ACC112 (cell line): ENCODE measurements at regions not wholly inside any gene's neighbourhood (a gene's known extent, or its start where the extent isn't known, plus 50 kb on each side); places are given as distances from the start of the nearest gene placed in this dataset.

ENCODE experiments used
- H2AFZ ChIP-seq: fragments of 200-600 bp; sonication (generic); one replicate; pipeline ENCODE4 v1.6.0; 2017; ENCODE audit warnings: antibody characterized with exemption, low read length; ENCODE audit not compliant: unreplicated experiment
- H3K27ac ChIP-seq: fragments of 200-600 bp; sonication (generic); 2 replicates; pipeline ENCODE4 v1.5.1; 2014; ENCODE audit warnings: low read depth, mild to moderate bottlenecking, antibody characterized with exemption, low read length, moderate library complexity
- H3K27me3 ChIP-seq: fragments of 200-600 bp; sonication (generic); 2 replicates; pipeline ENCODE4 v1.6.1; 2014; ENCODE audit warnings: mild to moderate bottlenecking, antibody characterized with exemption, low read length, moderate library complexity, mixed read lengths; ENCODE audit not compliant: insufficient read depth
- H3K36me3 ChIP-seq: fragments of 200-600 bp; sonication (generic); 2 replicates; pipeline ENCODE4 v1.6.1; 2016; ENCODE audit warnings: mild to moderate bottlenecking, antibody characterized with exemption, low read length, moderate library complexity, mixed read lengths; ENCODE audit not compliant: insufficient read depth
- H3K4me1 ChIP-seq: fragments of 200-600 bp; sonication (generic); one replicate; pipeline ENCODE4 v1.6.1; 2016; ENCODE audit warnings: low read length, mixed read lengths; ENCODE audit not compliant: insufficient read depth, unreplicated experiment, control insufficient read depth
- H3K4me3 ChIP-seq: fragments of 200-600 bp; sonication (generic); 2 replicates; pipeline ENCODE4 v1.5.1; 2014; ENCODE audit warnings: mild to moderate bottlenecking, low read depth, low read length
- H3K79me2 ChIP-seq: fragments of 200-600 bp; sonication (generic); one replicate; pipeline ENCODE4 v1.6.0; 2016; ENCODE audit warnings: low read length; ENCODE audit not compliant: control insufficient read depth, unreplicated experiment, insufficient read depth

DNA sequence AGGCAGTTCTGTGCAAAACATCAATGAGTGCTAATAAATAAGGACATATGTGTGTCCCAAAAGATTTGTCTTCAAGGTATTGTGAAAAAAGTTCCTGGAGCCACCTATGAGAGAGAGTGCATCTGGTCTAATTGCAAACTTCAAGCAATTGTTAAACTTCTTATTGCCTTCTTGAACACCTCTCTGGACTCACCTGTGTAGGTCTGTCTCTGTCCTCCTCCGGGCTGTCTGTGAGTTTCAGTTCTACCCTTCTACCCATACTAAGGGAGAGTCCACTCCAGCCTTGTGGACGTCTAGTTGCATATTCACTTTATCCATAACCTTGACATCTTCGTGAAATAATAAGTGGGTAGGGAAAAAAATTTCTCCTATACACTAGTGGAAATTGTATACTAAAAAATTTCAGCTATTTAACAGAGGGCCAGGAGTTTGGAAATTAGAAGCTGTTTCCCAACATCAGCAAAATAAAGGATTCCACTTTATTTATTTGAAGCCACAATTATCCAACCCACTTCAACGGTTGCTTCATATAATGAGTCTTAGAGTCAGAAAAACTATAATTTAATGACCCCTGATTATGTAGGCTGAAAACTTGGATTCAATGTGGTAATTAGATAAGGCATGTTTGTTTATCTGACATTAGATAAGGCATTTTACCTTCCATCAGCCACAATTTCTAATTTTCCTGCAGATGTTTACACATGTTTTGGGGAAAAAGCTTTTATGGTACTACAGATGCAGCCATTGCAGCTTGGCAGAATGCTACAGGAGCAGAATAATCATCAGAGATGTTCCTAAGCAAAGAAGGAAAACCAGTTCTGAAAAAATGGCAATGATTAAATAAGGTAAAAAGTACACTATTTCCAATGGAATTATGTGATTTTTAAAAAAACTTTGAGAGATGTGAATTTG lies 150.8 kb upstream of the FAM3C start:
- Histone ChIP-seq H3K79me2 (no peaks in the 10 kb centered on the region), H3K4me3 (peak overlapping the region; percentile 14; the same call in 1 of the 2 replicates), H3K4me1 (peaks cover 35% of the 10 kb centered on the region), H3K27me3 (no peaks in the 10 kb centered on the region), H3K27ac (peak overlapping the region; percentile 29), H2AFZ (peak overlapping the region; percentile 54), H3K36me3 (no peaks in the 10 kb centered on the region)

DNA sequence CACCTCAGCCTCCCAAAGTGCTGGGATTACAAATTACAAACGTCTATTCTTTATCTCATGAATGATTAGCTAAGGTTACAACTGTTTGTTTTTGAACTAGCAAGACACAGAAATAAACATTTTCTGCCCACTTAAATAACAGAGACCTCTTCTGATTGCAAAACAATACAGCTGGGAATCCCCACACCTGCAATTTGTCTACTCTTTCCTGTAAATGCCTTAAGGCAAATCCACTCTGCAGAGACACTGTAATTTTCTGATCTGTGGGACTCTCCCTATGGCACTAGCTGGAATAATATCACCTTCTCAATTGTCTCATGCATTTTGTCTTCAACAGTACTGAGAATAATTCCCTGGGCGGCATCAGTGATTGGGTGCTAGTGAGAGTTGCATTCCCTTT lies 149.3 kb upstream of the FAM3C start:
- Histone ChIP-seq H3K79me2 (no peaks in the 10 kb centered on the region), H3K4me1 (peaks cover 39% of the 10 kb centered on the region), H3K36me3 (no peaks in the 10 kb centered on the region), H3K27ac (peak overlapping the region; percentile 95), H2AFZ (no peak overlapping the region), H3K4me3 (no peak overlapping the region), H3K27me3 (no peaks in the 10 kb centered on the region)

DNA sequence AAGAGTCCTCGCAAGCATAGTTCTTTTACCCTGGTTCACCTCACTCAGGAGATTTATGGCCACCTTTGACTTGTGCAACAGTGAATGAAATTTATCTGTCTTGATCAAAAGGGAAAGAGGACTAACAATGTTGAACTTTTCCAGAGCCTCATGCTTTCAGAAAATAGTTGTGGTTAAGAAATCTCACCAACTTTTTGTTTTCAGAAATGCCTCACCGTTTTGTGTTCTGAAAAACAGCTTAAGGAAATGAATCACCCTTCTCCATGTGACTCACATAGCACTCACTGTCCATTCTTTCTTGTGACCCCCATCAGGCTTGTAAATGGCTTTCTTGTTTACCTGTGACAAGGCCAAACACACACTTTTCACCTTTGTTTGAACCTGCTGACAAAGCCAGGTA lies 148.6 kb upstream of the FAM3C start:
- H3K79me2 ChIP-seq: no peaks in the 10 kb centered on the region
- H3K27me3 ChIP-seq: no peaks in the 10 kb centered on the region
- no peak overlapping the region for H3K4me3 ChIP-seq
- H3K4me1 ChIP-seq: peaks cover 39% of the 10 kb centered on the region
- no peak overlapping the region for H2AFZ ChIP-seq
- H3K36me3 ChIP-seq: no peaks in the 10 kb centered on the region
- peak overlapping the region; percentile 95 for H3K27ac ChIP-seq

DNA sequence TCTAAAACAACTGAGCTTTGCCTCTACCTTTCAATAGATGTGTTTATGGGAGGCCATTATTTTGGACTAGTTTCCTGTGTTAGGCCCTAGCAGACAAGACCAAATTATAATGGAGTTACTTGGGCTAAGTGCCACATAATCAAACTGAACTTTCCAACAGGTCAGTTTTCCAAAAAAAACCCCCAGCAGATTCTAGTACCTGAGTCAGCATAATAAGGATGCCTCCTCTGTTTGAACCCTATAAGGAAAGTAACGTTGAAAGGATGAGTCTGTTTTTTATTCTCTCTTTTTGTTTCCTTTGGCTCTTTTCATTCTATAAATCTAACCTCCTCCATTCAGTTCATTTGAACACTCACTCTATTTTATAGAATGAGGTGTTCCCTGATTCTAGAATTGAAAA lies 148.1 kb upstream of the FAM3C start:
- H3K27me3 ChIP-seq: no peaks in the 10 kb centered on the region
- peak overlapping the region; percentile 13 for H2AFZ ChIP-seq
- H3K4me3 ChIP-seq: no peak overlapping the region

DNA sequence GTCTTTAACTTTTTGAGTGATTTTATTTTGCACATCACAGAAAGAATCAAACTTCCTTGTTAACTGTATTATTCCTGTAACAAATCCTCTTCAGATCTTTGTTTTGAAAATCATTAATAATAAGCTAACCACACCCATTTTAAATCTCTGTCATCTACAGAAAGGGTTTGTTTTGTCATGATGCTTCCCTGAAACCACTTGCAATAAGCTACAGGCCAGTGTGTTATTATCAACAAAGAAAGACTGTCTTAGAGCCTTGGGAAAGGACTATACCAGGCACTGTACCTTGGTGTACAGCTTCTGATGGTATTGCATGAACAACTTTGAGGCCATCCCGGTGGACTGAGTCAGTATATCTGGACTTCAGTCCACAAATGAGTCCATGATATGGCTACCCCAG lies 145.3 kb upstream of the FAM3C start:
- H3K27me3 ChIP-seq: no peaks in the 10 kb centered on the region
- H2AFZ ChIP-seq: peak overlapping the region; percentile 27
- no peaks in the 10 kb centered on the region for H3K79me2 ChIP-seq
- H3K36me3 ChIP-seq: no peaks in the 10 kb centered on the region
- no peak overlapping the region for H3K4me3 ChIP-seq
- H3K4me1 ChIP-seq: peaks cover 41% of the 10 kb centered on the region
- H3K27ac ChIP-seq: no peak overlapping the region

More for the DNA sequence above, 148.1 kb upstream of the FAM3C start:
- Histone ChIP-seq H3K36me3 (no peaks in the 10 kb centered on the region), H3K79me2 (no peaks in the 10 kb centered on the region), H3K27ac (peak overlapping the region; percentile 95), H3K4me1 (peaks cover 39% of the 10 kb centered on the region)

DNA sequence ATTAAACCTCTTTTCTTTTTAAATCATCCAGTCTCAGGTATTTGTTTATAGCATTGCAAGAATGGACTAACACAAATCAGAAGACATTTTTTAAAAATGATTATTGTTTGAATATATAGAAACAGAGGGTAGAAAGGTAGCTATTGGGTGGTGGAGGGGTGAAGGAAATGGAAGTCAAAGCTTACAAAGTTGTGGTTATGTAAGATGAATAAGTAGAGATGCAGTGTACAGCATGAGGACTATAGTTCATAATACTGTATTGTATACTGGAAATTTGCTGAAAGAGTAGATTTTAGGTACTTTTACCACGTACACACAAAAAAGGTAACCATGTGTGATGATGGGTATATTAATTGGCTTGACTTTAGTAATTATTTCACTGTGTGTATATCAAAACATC lies 144.0 kb upstream of the FAM3C start:
- no peak overlapping the region for H2AFZ ChIP-seq
- no peak overlapping the region for H3K27ac ChIP-seq
- H3K79me2 ChIP-seq: no peaks in the 10 kb centered on the region
- H3K36me3 ChIP-seq: no peaks in the 10 kb centered on the region
- peaks cover 33% of the 10 kb centered on the region for H3K4me1 ChIP-seq
- H3K4me3 ChIP-seq: no peak overlapping the region
- no peaks in the 10 kb centered on the region for H3K27me3 ChIP-seq

DNA sequence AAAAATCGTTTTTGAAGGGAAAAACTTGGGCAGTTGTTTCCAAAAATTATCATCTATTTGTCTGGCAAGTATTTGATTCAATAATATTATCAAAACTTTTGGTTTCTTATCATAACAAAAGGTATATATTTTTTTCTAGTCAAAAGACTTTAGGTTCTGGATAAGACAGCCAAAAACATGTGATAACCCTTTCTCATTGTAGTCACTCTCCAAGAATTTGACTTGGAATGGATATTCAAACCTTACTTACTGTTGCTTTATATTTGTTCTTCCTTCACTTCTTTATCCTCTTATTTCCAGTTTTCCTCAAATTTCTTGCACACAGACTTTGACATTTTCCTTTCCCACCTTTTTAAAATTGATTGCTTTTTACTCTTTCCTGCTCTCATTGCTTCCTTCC lies 140.9 kb upstream of the FAM3C start:
- H3K79me2 ChIP-seq: no peaks in the 10 kb centered on the region
- H3K36me3 ChIP-seq: no peaks in the 10 kb centered on the region
- no peak overlapping the region for H3K27ac ChIP-seq
- H3K27me3 ChIP-seq: no peaks in the 10 kb centered on the region
- H3K4me1 ChIP-seq: peaks cover 19% of the 10 kb centered on the region
- H2AFZ ChIP-seq: peak overlapping the region; percentile 15
- H3K4me3 ChIP-seq: no peak overlapping the region

DNA sequence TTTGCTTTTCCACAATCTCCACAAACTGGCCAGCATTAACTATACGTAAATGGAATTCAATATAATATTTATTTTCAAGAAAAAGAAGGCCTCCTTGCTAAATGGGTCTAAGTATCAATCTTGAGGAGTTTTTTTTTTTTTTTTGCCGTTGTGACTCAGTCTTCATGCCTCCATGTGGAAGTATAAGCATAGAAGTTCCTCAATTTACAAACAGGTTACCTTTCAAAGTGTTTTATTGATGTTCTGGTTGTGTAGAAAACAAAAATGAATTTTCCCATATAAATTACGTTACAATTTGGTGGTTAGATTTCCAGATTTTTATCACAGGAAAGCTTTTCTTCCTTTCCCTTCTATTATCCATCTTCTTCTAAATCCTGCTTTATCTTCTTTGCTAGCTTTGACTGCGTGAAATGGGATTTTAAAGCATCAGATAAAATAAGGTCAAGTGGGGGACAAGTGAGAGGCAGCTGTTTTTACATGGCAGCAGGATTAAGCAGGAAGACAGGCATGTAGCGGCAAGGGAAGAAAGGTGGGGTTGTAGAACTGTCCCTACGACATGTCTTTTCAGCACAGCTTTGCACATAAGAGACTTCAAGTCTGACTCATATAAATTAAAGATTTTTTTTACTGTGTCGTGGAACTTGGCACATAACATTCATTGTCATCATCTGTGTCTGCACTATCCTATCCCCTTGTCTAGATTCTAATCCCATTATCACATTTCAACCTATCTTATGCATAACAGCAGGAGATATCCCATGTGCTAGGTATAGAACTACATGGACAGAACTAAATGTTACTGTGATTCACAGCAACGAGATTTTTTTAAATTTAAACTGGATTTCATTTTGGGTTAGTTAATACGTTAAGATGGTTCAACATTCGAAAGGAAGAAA lies 135.3 kb upstream of the FAM3C start:
- Histone ChIP-seq H2AFZ (no peak overlapping the region), H3K79me2 (no peaks in the 10 kb centered on the region), H3K27me3 (no peaks in the 10 kb centered on the region), H3K4me3 (no peak overlapping the region), H3K4me1 (peaks cover 37% of the 10 kb centered on the region), H3K36me3 (no peaks in the 10 kb centered on the region), H3K27ac (peak overlapping the region; percentile 90)

DNA sequence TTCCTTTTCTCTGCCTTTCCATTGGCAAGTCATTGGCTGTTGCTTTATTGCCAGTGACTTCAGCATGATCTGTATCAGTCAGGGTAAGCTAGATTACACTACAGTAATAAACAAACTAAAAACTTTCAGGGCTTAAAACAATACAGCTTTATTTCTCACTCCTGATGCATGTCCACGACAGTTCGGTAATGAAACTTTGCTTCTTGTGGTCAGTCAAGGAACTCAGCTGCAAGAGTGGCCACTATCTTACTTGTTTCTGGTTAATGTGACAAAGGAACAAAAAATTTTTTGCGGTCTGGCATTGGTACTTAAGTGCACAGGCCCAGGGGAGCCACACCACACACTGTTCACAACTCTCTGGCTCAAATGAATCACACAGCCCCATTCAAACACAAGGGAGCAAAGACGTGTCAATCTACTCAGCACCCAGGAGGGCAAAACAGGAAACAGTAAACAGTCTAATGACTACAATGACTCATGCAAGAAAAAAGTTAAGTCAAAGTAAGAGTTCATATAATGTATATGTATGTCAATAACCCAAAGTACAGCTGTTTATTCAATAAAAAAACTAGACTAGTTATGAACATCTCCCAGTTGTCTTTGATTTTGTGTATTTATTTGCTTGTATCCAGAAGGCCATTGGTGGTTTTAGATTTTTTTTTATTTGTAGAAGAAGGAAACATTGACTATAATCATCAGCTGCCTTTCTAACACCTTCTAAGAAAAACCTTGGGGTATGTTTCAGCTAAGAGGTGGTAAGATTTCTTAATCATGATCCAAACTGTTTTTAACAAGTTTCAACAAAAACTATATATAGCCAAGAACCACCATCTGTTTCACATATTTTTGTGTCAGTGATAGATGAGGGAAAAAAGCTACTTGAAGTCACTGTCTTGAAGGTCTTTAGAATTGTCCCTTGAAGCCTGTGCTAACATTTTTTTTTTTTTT lies 134.4 kb upstream of the FAM3C start:
- Histone ChIP-seq H2AFZ (peak overlapping the region; percentile 30), H3K4me1 (peaks cover 33% of the 10 kb centered on the region), H3K79me2 (no peaks in the 10 kb centered on the region), H3K36me3 (no peaks in the 10 kb centered on the region), H3K27me3 (no peaks in the 10 kb centered on the region), H3K4me3 (peak overlapping the region; percentile 31), H3K27ac (peak overlapping the region; percentile 90)

DNA sequence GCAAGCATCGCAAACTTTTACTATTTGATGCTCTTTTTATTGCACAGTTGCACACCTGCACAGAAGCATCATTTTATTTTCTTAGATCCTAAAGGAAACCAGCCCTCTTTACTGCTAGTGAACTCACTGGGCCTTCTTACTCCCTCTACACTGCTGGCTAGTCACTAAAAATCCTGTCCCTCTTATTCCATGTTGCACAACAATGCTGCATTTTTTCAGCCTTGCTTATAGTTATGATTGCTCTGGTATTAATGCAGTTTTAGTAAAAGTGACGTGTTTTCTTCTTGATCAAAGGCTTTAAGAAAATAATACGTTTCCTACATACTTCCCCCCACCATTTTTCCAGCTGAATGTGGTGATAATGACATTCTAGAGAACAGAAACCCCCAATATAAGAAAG lies 132.9 kb upstream of the FAM3C start:
- H3K79me2 ChIP-seq: no peaks in the 10 kb centered on the region
- peaks cover 33% of the 10 kb centered on the region for H3K4me1 ChIP-seq
- no peak overlapping the region for H3K4me3 ChIP-seq
- no peaks in the 10 kb centered on the region for H3K36me3 ChIP-seq
- no peaks in the 10 kb centered on the region for H3K27me3 ChIP-seq
- H2AFZ ChIP-seq: no peak overlapping the region
- peak overlapping the region; percentile 90 for H3K27ac ChIP-seq
